IMR-90 (cell line): ENCODE measurements at regions not wholly inside any gene's neighbourhood (a gene's known extent, or its start where the extent isn't known, plus 50 kb on each side); places are given as distances from the start of the nearest gene placed in this dataset.

Experiments used
- ATAC-seq: fragments of 200-7000 bp; cut with Tn5 transposase; 2 replicates; pipeline ENCODE4 v1.9.1; 2020; ENCODE audit warnings: low read depth, mild to moderate bottlenecking, moderate library complexity
- BruUV-seq: library from RNA; stranded (reverse); fragments of 400-500 nt; replicated peaks from 2 replicates; lab custom pipeline; 2021; lab: Mats Ljungman, UMichigan
- CTCF ChIA-PET: fragments of 300-600 bp; formaldehyde crosslinking; extraction: SDS; loops from one replicate; lab custom pipeline; 2021; ENCODE audit warnings: antibody characterized with exemption; lab: Yijun Ruan, JAX
- POLR2A ChIA-PET: fragments of 300-600 bp; sonication (Branson Sonifier 250); formaldehyde crosslinking; loops from one replicate; lab custom pipeline; 2022; ENCODE audit warnings: antibody characterized with exemption; ENCODE audit not compliant: unreplicated experiment; lab: Charles Lee
- DNase-seq: peaks from one replicate; pipeline ENCODE4 v3.0.0; 2013
- H2AFZ ChIP-seq: replicated peaks from 2 replicates; pipeline ENCODE3; 2013; ENCODE audit warnings: low read length, mild to moderate bottlenecking; ENCODE audit not compliant: poor library complexity
- H2AK5ac ChIP-seq: 2 replicates; pipeline ENCODE4 v1.6.1; 2013; ENCODE audit warnings: low read depth, low read length, inconsistent platforms
- H2AK9ac ChIP-seq: replicated peaks from 2 replicates; pipeline ENCODE3; 2013; ENCODE audit warnings: mild to moderate bottlenecking, low read depth, low read length, moderate library complexity; ENCODE audit not compliant: poor library complexity
- H2BK120ac ChIP-seq: 2 replicates; pipeline ENCODE4 v1.6.1; 2013; ENCODE audit warnings: low read depth, low read length, inconsistent platforms
- H2BK15ac ChIP-seq: 3 replicates; pipeline ENCODE4 v1.6.1; 2013; ENCODE audit warnings: low read depth, low read length, inconsistent platforms
- H2BK20ac ChIP-seq: 2 replicates; pipeline ENCODE4 v1.6.1; 2013; ENCODE audit warnings: low read depth, mild to moderate bottlenecking, inconsistent platforms, low read length, moderate library complexity
- H2BK5ac ChIP-seq: 2 replicates; pipeline ENCODE4 v1.6.1; 2013; ENCODE audit warnings: mild to moderate bottlenecking, low read depth, low read length, inconsistent platforms; ENCODE audit not compliant: poor library complexity, severe bottlenecking
- H3K14ac ChIP-seq: replicated peaks from 2 replicates; pipeline ENCODE4 v1.6.1; 2013; ENCODE audit warnings: low read depth, low read length, inconsistent platforms
- H3K18ac ChIP-seq: 2 replicates; pipeline ENCODE4 v1.6.1; 2013; ENCODE audit warnings: low read depth, low read length, control low read depth
- H3K23ac ChIP-seq: 2 replicates; pipeline ENCODE4 v1.6.1; 2013; ENCODE audit warnings: low read depth, low read length, inconsistent platforms
- H3K27ac ChIP-seq: 2 replicates; pipeline ENCODE4 v1.5.1; 2013; ENCODE audit warnings: mild to moderate bottlenecking, control low read depth, low read length; ENCODE audit not compliant: insufficient read depth
- H3K27me3 ChIP-seq: 2 replicates; pipeline ENCODE4 v1.6.1; 2013; ENCODE audit warnings: low read length; ENCODE audit not compliant: control insufficient read depth, insufficient read depth
- H3K36me3 ChIP-seq: 2 replicates; pipeline ENCODE4 v1.6.1; 2013; ENCODE audit warnings: low read length, mixed read lengths; ENCODE audit not compliant: control insufficient read depth, insufficient read depth
- H3K4ac ChIP-seq: 2 replicates; pipeline ENCODE4 v1.6.1; 2013; ENCODE audit warnings: low read depth, low read length, inconsistent platforms
- H3K4me1 ChIP-seq: 2 replicates; pipeline ENCODE4 v1.6.1; 2013; ENCODE audit warnings: low read length, mixed read lengths; ENCODE audit not compliant: control insufficient read depth, insufficient read depth
- H3K4me2 ChIP-seq: 2 replicates; pipeline ENCODE4 v1.6.1; 2013; ENCODE audit warnings: low read depth, mild to moderate bottlenecking, control low read depth, low read length, moderate library complexity
- H3K4me3 ChIP-seq: 2 replicates; pipeline ENCODE4 v1.5.1; 2013; ENCODE audit warnings: low read depth, mild to moderate bottlenecking, control low read depth, low read length, moderate library complexity; ENCODE audit not compliant: insufficient read depth
- H3K56ac ChIP-seq: 2 replicates; pipeline ENCODE4 v1.6.1; 2013; ENCODE audit warnings: low read length, inconsistent platforms; ENCODE audit not compliant: insufficient read depth; ENCODE audit errors: extremely low read depth
- H3K79me1 ChIP-seq, 2 experiments: 2 replicates each; pipeline ENCODE4 v1.6.1; 2013; ENCODE audit warnings: low read length in 2 of 2, inconsistent platforms in 1 of 2, low read depth in 1 of 2
- H3K9ac ChIP-seq: 2 replicates; pipeline ENCODE4 v1.6.1; 2013; ENCODE audit warnings: low read depth, low read length, control low read depth
- H3K9me1 ChIP-seq: 2 replicates; pipeline ENCODE4 v1.6.1; 2013; ENCODE audit warnings: low read length, inconsistent platforms; ENCODE audit not compliant: insufficient read depth
- H3K9me3 ChIP-seq: 2 replicates; pipeline ENCODE4 v1.6.1; 2013; ENCODE audit warnings: low read length; ENCODE audit not compliant: control insufficient read depth, insufficient read depth
- H4K20me1 ChIP-seq: 2 replicates; pipeline ENCODE4 v1.6.1; 2013; ENCODE audit warnings: low read length, inconsistent platforms; ENCODE audit not compliant: insufficient read depth
- H4K5ac ChIP-seq: 2 replicates; pipeline ENCODE4 v1.6.1; 2013; ENCODE audit warnings: mild to moderate bottlenecking, low read depth, low read length, control low read depth
- H4K8ac ChIP-seq, 2 experiments: 2 replicates each; pipeline ENCODE4 v1.6.1; 2013; ENCODE audit warnings: low read depth in 2 of 2, low read length in 2 of 2, control low read depth in 1 of 2, inconsistent platforms in 1 of 2
- H4K91ac ChIP-seq: 2 replicates; pipeline ENCODE4 v1.6.1; 2013; ENCODE audit warnings: low read depth, low read length, inconsistent platforms; ENCODE audit not compliant: insufficient read depth
- BHLHE40 ChIP-seq: fragments of 150-350 bp; IDR thresholded peaks from 2 replicates; pipeline ENCODE4 v1.6.1; 2016; ENCODE audit warnings: mild to moderate bottlenecking, low read depth, low read length
- CEBPB ChIP-seq: IDR thresholded peaks from 2 replicates; pipeline ENCODE4 v1.6.1; 2012; ENCODE audit warnings: low read depth, low read length, improper control_type of control experiment
- FOS ChIP-seq: fragments of 150-350 bp; IDR thresholded peaks from 2 replicates; pipeline ENCODE4 v1.6.1; 2016; ENCODE audit warnings: low read depth, low read length
- MAFK ChIP-seq: IDR thresholded peaks from 2 replicates; pipeline ENCODE4 v1.6.1; 2012; ENCODE audit warnings: low read depth, low read length, improper control_type of control experiment
- MAZ ChIP-seq: IDR thresholded peaks from 2 replicates; pipeline ENCODE4 v1.6.1; 2012; ENCODE audit warnings: low read depth, mild to moderate bottlenecking, low read length, improper control_type of control experiment, moderate library complexity, borderline replicate concordance
- NFE2L2 ChIP-seq: fragments of 150-350 bp; IDR thresholded peaks from 2 replicates; pipeline ENCODE4 v1.6.1; 2016; ENCODE audit warnings: low read depth, mild to moderate bottlenecking, low read length
- RAD21 ChIP-seq: IDR thresholded peaks from 2 replicates; pipeline ENCODE4 v1.6.1; 2012; ENCODE audit warnings: low read length, improper control_type of control experiment
- RCOR1 ChIP-seq: IDR thresholded peaks from 2 replicates; pipeline ENCODE4 v1.6.1; 2012; ENCODE audit warnings: mild to moderate bottlenecking, low read length, improper control_type of control experiment; ENCODE audit not compliant: insufficient replicate concordance
- RFX5 ChIP-seq: IDR thresholded peaks from 2 replicates; pipeline ENCODE4 v1.8.0; 2012; ENCODE audit warnings: low read depth, mild to moderate bottlenecking, low read length, moderate library complexity
- SMC3 ChIP-seq: fragments of 150-350 bp; IDR thresholded peaks from 2 replicates; pipeline ENCODE4 v1.6.1; 2016; ENCODE audit warnings: low read depth, mild to moderate bottlenecking, antibody characterized with exemption, low read length, moderate library complexity
- WGBS, 2 experiments: methylation state at CpG; one replicate each; pipeline versions ENCODE4 v1.1.5 to v1.1.7; 2013; ENCODE audit warnings: missing lambda C conversion rate in 2 of 2; ENCODE audit not compliant: insufficient read length in 1 of 2; ENCODE audit errors: extremely low coverage in 2 of 2; 5-methylcytosine and 5-hydroxymethylcytosine counted together
- dilution Hi-C: fragments of 300-500 bp; cut with HindIII; formaldehyde crosslinking; loops from one replicate; pipeline ENCODE4 v1.14.3; 2018; ENCODE audit warnings: low sequenced_read_pairs; ENCODE audit not compliant: unreplicated experiment
- in situ Hi-C: fragments of 300-500 bp; cut with MboI; formaldehyde crosslinking; loops from 3 replicates; pipeline ENCODE4 v1.14.3; 2019; ENCODE audit warnings: low sequenced_read_pairs, inconsistent platforms, mixed read lengths
- intact Hi-C: fragments of 100-400 bp; cut with micrococcal nuclease; formaldehyde crosslinking; loops from 2 replicates; pipeline ENCODE4 v1.10.0; 2022
- TF ChIP-seq, protein P1 (sequence below): fragments of 150-350 bp; IDR thresholded peaks from 2 replicates; pipeline ENCODE4 v1.6.1; 2016; ENCODE audit warnings: low read depth, mild to moderate bottlenecking, low read length, moderate library complexity, borderline replicate concordance
- TF ChIP-seq, protein P2 (sequence below): fragments of 150-350 bp; IDR thresholded peaks from 2 replicates; pipeline ENCODE4 v1.6.1; 2017; ENCODE audit warnings: mild to moderate bottlenecking, antibody characterized with exemption, low read length, low read depth

DNA sequence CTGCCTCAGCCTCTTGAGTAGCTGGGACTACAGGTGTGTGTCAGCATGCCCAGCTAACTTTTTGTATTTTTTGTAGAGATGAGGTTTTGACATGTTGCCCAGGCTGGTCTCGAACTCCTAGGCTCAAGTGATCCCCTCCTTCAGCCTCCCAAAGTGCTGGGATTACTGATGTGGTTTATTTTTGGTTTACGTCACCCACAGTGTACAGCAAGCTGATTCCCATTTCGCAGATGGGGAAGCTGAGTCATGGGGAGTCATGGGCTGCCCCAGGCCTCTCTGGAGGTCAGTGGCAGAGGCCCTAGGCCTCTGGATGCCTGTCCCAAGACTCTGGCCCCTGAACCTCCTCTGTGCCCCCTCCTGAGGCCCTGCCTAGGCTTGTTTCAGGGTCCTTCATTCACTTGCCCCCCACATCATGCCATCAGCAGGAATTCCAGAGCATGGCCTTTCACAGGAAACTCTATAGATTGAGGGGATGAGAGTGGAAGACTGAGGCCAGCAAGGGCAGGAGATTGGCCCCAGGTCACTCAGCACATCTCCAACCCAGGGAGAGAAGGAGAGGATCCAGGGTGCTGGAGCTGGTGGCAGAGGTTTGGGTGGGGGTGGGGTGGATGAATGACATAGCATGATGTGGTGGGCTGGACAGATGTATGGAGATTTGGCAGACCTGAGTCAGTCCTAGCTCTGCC is 266.0 kb downstream of the PTPRU start:
- no peak for ATAC-seq
- H3K4me2 ChIP-seq = no peak overlapping the region
- in situ Hi-C loops = loop anchor here (25.0 kb wide), 1 partner anchor 610 kb away; no protein-coding TSS in a partner anchor
- H3K14ac ChIP-seq = no peak overlapping the region
- H3K4me3 ChIP-seq = no peak overlapping the region
- 80% methylated on average over 1 of the region's 3 CpGs; no CpG with 5 or more reads in 1 of the 2 experiments for WGBS, 2 experiments
- H3K4ac ChIP-seq = no peak overlapping the region
- H4K20me1 ChIP-seq = no peaks in the 10 kb centered on the region
- TF ChIP-seq SMC3 = no peak
- TF ChIP-seq MAFK = no peak
- TF ChIP-seq RAD21 = no peak
- TF ChIP-seq FOS = no peak
- no peak for TF ChIP-seq BHLHE40
- no peak for TF ChIP-seq CEBPB
- TF ChIP-seq RCOR1 = no peak
- TF ChIP-seq MAZ = no peak
- no peak for TF ChIP-seq NFE2L2
- TF ChIP-seq, protein P1, sequence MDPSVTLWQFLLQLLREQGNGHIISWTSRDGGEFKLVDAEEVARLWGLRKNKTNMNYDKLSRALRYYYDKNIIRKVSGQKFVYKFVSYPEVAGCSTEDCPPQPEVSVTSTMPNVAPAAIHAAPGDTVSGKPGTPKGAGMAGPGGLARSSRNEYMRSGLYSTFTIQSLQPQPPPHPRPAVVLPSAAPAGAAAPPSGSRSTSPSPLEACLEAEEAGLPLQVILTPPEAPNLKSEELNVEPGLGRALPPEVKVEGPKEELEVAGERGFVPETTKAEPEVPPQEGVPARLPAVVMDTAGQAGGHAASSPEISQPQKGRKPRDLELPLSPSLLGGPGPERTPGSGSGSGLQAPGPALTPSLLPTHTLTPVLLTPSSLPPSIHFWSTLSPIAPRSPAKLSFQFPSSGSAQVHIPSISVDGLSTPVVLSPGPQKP = no peak
- TF ChIP-seq, protein P2, sequence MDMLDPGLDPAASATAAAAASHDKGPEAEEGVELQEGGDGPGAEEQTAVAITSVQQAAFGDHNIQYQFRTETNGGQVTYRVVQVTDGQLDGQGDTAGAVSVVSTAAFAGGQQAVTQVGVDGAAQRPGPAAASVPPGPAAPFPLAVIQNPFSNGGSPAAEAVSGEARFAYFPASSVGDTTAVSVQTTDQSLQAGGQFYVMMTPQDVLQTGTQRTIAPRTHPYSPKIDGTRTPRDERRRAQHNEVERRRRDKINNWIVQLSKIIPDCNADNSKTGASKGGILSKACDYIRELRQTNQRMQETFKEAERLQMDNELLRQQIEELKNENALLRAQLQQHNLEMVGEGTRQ = no peak
- TF ChIP-seq RFX5 = no peak
- H3K36me3 ChIP-seq = no peaks in the 10 kb centered on the region
- H3K9ac ChIP-seq = no peak overlapping the region
- no peak overlapping the region for H4K8ac ChIP-seq
- H3K27ac ChIP-seq = no peak overlapping the region
- no peak overlapping the region for H3K18ac ChIP-seq
- H2BK5ac ChIP-seq = no peak overlapping the region
- H2BK15ac ChIP-seq = no peak overlapping the region
- no peak overlapping the region for H2AK5ac ChIP-seq
- H3K4me1 ChIP-seq = no peaks in the 10 kb centered on the region
- no TSS peak for BruUV-seq
- H3K23ac ChIP-seq = no peak overlapping the region
- H3K79me1 ChIP-seq = no peaks in the 10 kb centered on the region
- CTCF ChIA-PET = no interaction called here
- H3K27me3 ChIP-seq = peaks cover 7% of the 10 kb centered on the region
- H3K9me1 ChIP-seq = no peaks in the 10 kb centered on the region
- intact Hi-C loops = no loop called here
- no peak overlapping the region for H3K56ac ChIP-seq
- no peak overlapping the region for H4K91ac ChIP-seq
- H2AFZ ChIP-seq = no peak overlapping the region
- H2AK9ac ChIP-seq = no peak overlapping the region
- dilution Hi-C loops = no loop called here
- POLR2A ChIA-PET = no interaction called here
- no peak overlapping the region for H2BK120ac ChIP-seq
- no peak overlapping the region for H4K5ac ChIP-seq
- no peaks in the 10 kb centered on the region for H3K9me3 ChIP-seq
- no peak overlapping the region for H2BK20ac ChIP-seq
- DNase-seq = no peak
